ENCODE measurements at regions not wholly inside any gene's neighbourhood (a gene's known extent, or its start where the extent isn't known, plus 50 kb on each side); places are given as distances from the start of the nearest gene placed in this dataset.

- no peaks in the 10 kb centered on the region for H3K27me3 ChIP-seq (replicated peaks in 1 of 2; ENCODE audit: control insufficient read depth in 2 of 2, insufficient read depth in 2 of 2, low read length in 1 of 2)
- H3K79me2 ChIP-seq (ENCODE audit: control insufficient read depth, insufficient read depth, low read length): no peaks in the 10 kb centered on the region
- H3K9me3 ChIP-seq (replicated peaks; ENCODE audit: control insufficient read depth, insufficient read depth, low read length): no peaks in the 10 kb centered on the region
- intact Hi-C loops (cut with micrococcal nuclease; ENCODE audit: unreplicated experiment): no loop called here
- H3K9ac ChIP-seq (ENCODE audit: control insufficient read depth, insufficient read depth, low read length): no peak overlapping the region
- in situ Hi-C loops (cut with MboI): no loop called here
- H3K27ac ChIP-seq (ENCODE audit: control insufficient read depth, insufficient read depth): no peak overlapping the region
- no peaks in the 10 kb centered on the region for H3K4me1 ChIP-seq (ENCODE audit: control insufficient read depth, insufficient read depth, low read length)
- H2AFZ ChIP-seq (ENCODE audit: control insufficient read depth, low read depth, low read length): no peak overlapping the region
- ChIA-PET CTCF (no interaction called here), SMC1A (ENCODE audit: uncharacterized antibody, unreplicated experiment) (no interaction called here), POLR2A (no interaction called here), RAD21 (ENCODE audit: unreplicated experiment) (no interaction called here)
- no peaks in the 10 kb centered on the region for H4K20me1 ChIP-seq (ENCODE audit: control insufficient read depth, insufficient read depth)
- FAIRE-seq (no peak), ATAC-seq (no peak), DNase-seq (ENCODE audit: low read depth, low spot score) (no peak)
- TF ChIP-seq BCL11A (IDR thresholded peaks at IDR 0.05; ENCODE audit: low read depth, low read length) (no peak), RUNX3 (IDR thresholded peaks at IDR 0.05; ENCODE audit: low read length) (no peak), ZBTB40 (IDR thresholded peaks at IDR 0.05; ENCODE audit: borderline replicate concordance) (no peak), JUND (IDR thresholded peaks at IDR 0.05; ENCODE audit: low read depth, low read length) (no peak), EED (IDR thresholded peaks at IDR 0.05; ENCODE audit: low read depth) (no peak), YY1 (IDR thresholded peaks at IDR 0.05; ENCODE audit: low read depth, low read length) (no peak), ZNF622 (IDR thresholded peaks at IDR 0.05) (no peak)
- no peak overlapping the region for H3K4me3 ChIP-seq
- H3K36me3 ChIP-seq (ENCODE audit: control insufficient read depth in 2 of 2, insufficient read depth in 2 of 2, low read length in 1 of 2): no peaks in the 10 kb centered on the region
- H3K4me2 ChIP-seq (ENCODE audit: control insufficient read depth, insufficient read depth): no peak overlapping the region
- WGBS (ENCODE audit: insufficient coverage, insufficient replicate concordance, low lambda C conversion rate, missing lambda C conversion rate): 27% methylated on average over 8 of the region's 8 CpGs
- BruUV-seq (replicated peaks): no TSS peak
Measured at GRCh38 chr11:127057126-127057525, 56.6 kb upstream of the KIRREL3 start.

All from GM12878 (cell line).